H1 (cell line): ENCODE measurements at regions not wholly inside any gene's neighbourhood (a gene's known extent, or its start where the extent isn't known, plus 50 kb on each side); places are given as distances from the start of the nearest gene placed in this dataset.

Experiments
- CTCF ChIA-PET: fragments of 300-600 bp; sonication (Branson Sonifier 250); formaldehyde crosslinking; loops from one replicate; lab custom pipeline; 2021; ENCODE audit not compliant: partially characterized antibody; lab: Charles Lee
- POLR2A ChIA-PET: fragments of 300-600 bp; sonication (Branson Sonifier 250); formaldehyde crosslinking; loops from one replicate; lab custom pipeline; 2021; ENCODE audit warnings: inconsistent platforms; ENCODE audit not compliant: partially characterized antibody; lab: Charles Lee
- DNase-seq, 2 experiments: peaks; one replicate each; pipeline versions ENCODE4 v3.0.0 to v3.0.0-alpha.2; 2010 to 2022; ENCODE audit warnings: low spot score in 2 of 2, low read depth in 1 of 2, mixed read lengths in 1 of 2
- FAIRE-seq: peaks from 2 replicates; lab custom pipeline; 2011; peaks lifted over from hg19 to GRCh38; lab: Jason Lieb, UNC
- H2AFZ ChIP-seq: 2 replicates; pipeline ENCODE4 v1.8.1; 2012; ENCODE audit warnings: low read length, inconsistent platforms
- H2AK5ac ChIP-seq: 2 replicates; pipeline ENCODE4 v1.6.1; 2013; ENCODE audit warnings: low read depth, low read length
- H2BK120ac ChIP-seq: replicated peaks from 2 replicates; pipeline ENCODE3; 2013; ENCODE audit warnings: low read depth, low read length, inconsistent platforms
- H2BK12ac ChIP-seq: 2 replicates; pipeline ENCODE4 v1.6.1; 2013; ENCODE audit warnings: low read depth, low read length
- H2BK15ac ChIP-seq: 2 replicates; pipeline ENCODE4 v1.6.1; 2013; ENCODE audit warnings: low read length
- H2BK20ac ChIP-seq: 2 replicates; pipeline ENCODE4 v1.6.1; 2013; ENCODE audit warnings: low read length
- H2BK5ac ChIP-seq: 2 replicates; pipeline ENCODE4 v1.6.1; 2013; ENCODE audit warnings: low read depth, low read length
- H3K14ac ChIP-seq: 2 replicates; pipeline ENCODE4 v1.6.1; 2013; ENCODE audit warnings: inconsistent platforms; ENCODE audit not compliant: insufficient read length
- H3K18ac ChIP-seq: 2 replicates; pipeline ENCODE4 v1.6.1; 2013; ENCODE audit warnings: low read length; ENCODE audit errors: extremely low read depth
- H3K23ac ChIP-seq: 2 replicates; pipeline ENCODE4 v1.6.1; 2013; ENCODE audit warnings: inconsistent platforms; ENCODE audit not compliant: insufficient read length
- H3K23me2 ChIP-seq: 2 replicates; pipeline ENCODE4 v1.6.1; 2013; ENCODE audit warnings: low read depth, low read length
- H3K27ac ChIP-seq: 2 replicates; pipeline ENCODE4 v1.6.1; 2011; ENCODE audit warnings: low read depth, low read length, inconsistent platforms
- H3K27me3 ChIP-seq, 4 experiments: replicated peaks in 1 of 4; 1 replicate in 1 of 4; 2 replicates in 3 of 4; pipeline versions ENCODE4 v1.6.1 to v1.8.1; 2011 to 2013; ENCODE audit warnings: low read length in 3 of 4, mild to moderate bottlenecking in 3 of 4, inconsistent platforms in 2 of 4, mixed read lengths in 2 of 4, moderate library complexity in 1 of 4; ENCODE audit not compliant: control insufficient read depth in 3 of 4, insufficient read depth in 3 of 4; ENCODE audit errors: extremely low read depth in 1 of 4
- H3K36me3 ChIP-seq, 4 experiments: 2 replicates each; pipeline versions ENCODE4 v1.6.1 to v1.8.1; 2011 to 2013; ENCODE audit warnings: mild to moderate bottlenecking in 4 of 4, low read length in 3 of 4, moderate library complexity in 2 of 4, control low read depth in 1 of 4, inconsistent platforms in 1 of 4; ENCODE audit not compliant: insufficient read depth in 4 of 4, control insufficient read depth in 2 of 4
- H3K4ac ChIP-seq: replicated peaks from 2 replicates; pipeline ENCODE3; 2013; ENCODE audit warnings: low read length, low read depth, mixed read lengths, inconsistent platforms; ENCODE audit not compliant: insufficient read length
- H3K4me1 ChIP-seq, 4 experiments: replicated peaks in 1 of 4; 1 replicate in 1 of 4; 2 replicates in 3 of 4; pipeline versions ENCODE4 v1.6.1 to v1.8.1; 2011 to 2013; ENCODE audit warnings: low read length in 3 of 4, inconsistent platforms in 2 of 4, mixed read lengths in 1 of 4; ENCODE audit not compliant: insufficient read depth in 4 of 4, control insufficient read depth in 3 of 4
- H3K4me2 ChIP-seq, 2 experiments: 2 replicates each; pipeline versions ENCODE4 v1.6.1 to v1.8.1; 2011 to 2013; ENCODE audit warnings: low read depth in 2 of 2, low read length in 2 of 2, control low read depth in 1 of 2, inconsistent platforms in 1 of 2, mild to moderate bottlenecking in 1 of 2; ENCODE audit not compliant: insufficient read depth in 1 of 2
- H3K4me3 ChIP-seq, 4 experiments: fragments of 200-600, 300-600 bp in 1 of 4; sonication (generic), shearing (Covaris generic), sonication (Bioruptor Twin) in 1 of 4; 2 replicates each; pipeline versions ENCODE4 v1.5.1 to v1.8.1; 2011 to 2016; ENCODE audit warnings: low read length in 4 of 4, low read depth in 3 of 4, control low read depth in 2 of 4, inconsistent platforms in 2 of 4, mild to moderate bottlenecking in 2 of 4, mixed read lengths in 1 of 4, moderate library complexity in 1 of 4; ENCODE audit not compliant: insufficient read depth in 2 of 4; ENCODE audit errors: extremely low read depth in 1 of 4
- H3K56ac ChIP-seq: replicated peaks from 2 replicates; pipeline ENCODE3; 2013; ENCODE audit warnings: low read depth, mild to moderate bottlenecking, mixed read lengths, low read length, inconsistent platforms; ENCODE audit not compliant: insufficient read length
- H3K79me1 ChIP-seq: 2 replicates; pipeline ENCODE4 v1.6.1; 2013; ENCODE audit warnings: low read depth, low read length, control low read depth
- H3K79me2 ChIP-seq, 2 experiments: 2 replicates each; pipeline versions ENCODE4 v1.6.1 to v1.8.1; 2012 to 2013; ENCODE audit warnings: low read length in 2 of 2, mild to moderate bottlenecking in 2 of 2, inconsistent platforms in 1 of 2; ENCODE audit not compliant: insufficient read depth in 2 of 2, control insufficient read depth in 1 of 2
- H3K9ac ChIP-seq, 4 experiments: replicated peaks in 1 of 4; 1 replicate in 1 of 4; 2 replicates in 3 of 4; pipeline versions ENCODE4 v1.6.1 to v1.8.1; 2011 to 2013; ENCODE audit warnings: low read depth in 3 of 4, low read length in 3 of 4, control low read depth in 2 of 4, mild to moderate bottlenecking in 2 of 4, moderate library complexity in 2 of 4, inconsistent platforms in 1 of 4; ENCODE audit errors: extremely low read depth in 1 of 4
- H3K9me3 ChIP-seq, 2 experiments: 2 replicates each; pipeline versions ENCODE4 v1.6.1 to v1.8.1; 2012 to 2013; ENCODE audit warnings: mild to moderate bottlenecking in 2 of 2, moderate library complexity in 2 of 2, control low read depth in 1 of 2, inconsistent platforms in 1 of 2, low read depth in 1 of 2, low read length in 1 of 2, mixed read lengths in 1 of 2; ENCODE audit not compliant: insufficient read depth in 2 of 2
- H4K20me1 ChIP-seq, 2 experiments: replicated peaks in 1 of 2; 2 replicates each; pipeline versions ENCODE3 to v1.8.1; 2011 to 2013; ENCODE audit warnings: inconsistent platforms in 2 of 2, low read length in 2 of 2, mild to moderate bottlenecking in 1 of 2; ENCODE audit not compliant: insufficient read depth in 2 of 2, control insufficient read depth in 1 of 2
- H4K5ac ChIP-seq: 2 replicates; pipeline ENCODE4 v1.6.1; 2013; ENCODE audit warnings: low read length, low read depth, mixed read lengths, inconsistent platforms; ENCODE audit not compliant: insufficient read length
- H4K8ac ChIP-seq: 2 replicates; pipeline ENCODE4 v1.8.0; 2013; ENCODE audit warnings: mild to moderate bottlenecking, moderate library complexity, low read length, inconsistent platforms; ENCODE audit not compliant: insufficient read depth; ENCODE audit errors: extremely low read depth
- H4K91ac ChIP-seq: replicated peaks from 2 replicates; pipeline ENCODE3; 2013; ENCODE audit warnings: low read length, mixed read lengths, inconsistent platforms; ENCODE audit not compliant: insufficient read length
- CBX5 ChIP-seq: fragments of 300-800, 300-1000 bp; sonication (generic); IDR thresholded peaks from 2 replicates; pipeline ENCODE4 v1.7.1; 2016; ENCODE audit warnings: antibody characterized with exemption, low read length, low read depth
- EGR1 ChIP-seq: IDR thresholded peaks from 2 replicates; pipeline ENCODE4 v1.6.1; 2011; ENCODE audit warnings: low read depth, low read length, borderline replicate concordance
- NRF1 ChIP-seq: IDR thresholded peaks from 2 replicates; pipeline ENCODE4 v1.6.1; 2011; ENCODE audit warnings: mild to moderate bottlenecking, low read depth, low read length, improper control_type of control experiment
- SP1 ChIP-seq: IDR thresholded peaks from 2 replicates; pipeline ENCODE4 v1.6.1; 2011; ENCODE audit warnings: low read depth, low read length
- WGBS, 2 experiments: shearing (Covaris generic) in 1 of 2; methylation state at CpG; one replicate each; pipeline versions ENCODE4 v1.1.6 to v1.1.7; 2013 to 2015; ENCODE audit warnings: low lambda C conversion rate in 2 of 2, mixed read lengths in 2 of 2, inconsistent platforms in 1 of 2, low coverage in 1 of 2, missing lambda C conversion rate in 1 of 2; ENCODE audit not compliant: insufficient replicate concordance in 2 of 2, insufficient coverage in 1 of 2, insufficient read length in 1 of 2; ENCODE audit errors: extremely low coverage in 1 of 2, missing lambda C conversion rate in 1 of 2; 5-methylcytosine and 5-hydroxymethylcytosine counted together

GRCh38 chr6:105934708-105935107 lies 151.4 kb upstream of the PRDM1 start:
- Histone ChIP-seq H3K4me2 (no peak overlapping the region), H3K4ac (no peak overlapping the region), H3K4me3 (no peak overlapping the region), H4K91ac (no peak overlapping the region), H2AFZ (no peak overlapping the region), H3K9me3 (no peaks in the 10 kb centered on the region), H2BK5ac (no peak overlapping the region), H3K27me3 (no peaks in the 10 kb centered on the region), H3K36me3 (no peaks in the 10 kb centered on the region), H4K20me1 (no peaks in the 10 kb centered on the region), H2BK15ac (no peak overlapping the region), H3K18ac (no peak overlapping the region), H3K27ac (no peak overlapping the region), H4K5ac (no peak overlapping the region), H3K14ac (no peak overlapping the region), H2BK120ac (no peak overlapping the region), H3K9ac (no peak overlapping the region), H2BK12ac (no peak overlapping the region), H3K4me1 (no peaks in the 10 kb centered on the region), H3K23ac (no peak overlapping the region), H4K8ac (no peak overlapping the region), H3K56ac (no peak overlapping the region), H3K23me2 (no peaks in the 10 kb centered on the region), H2AK5ac (no peak overlapping the region), H3K79me1 (no peaks in the 10 kb centered on the region), H3K79me2 (no peaks in the 10 kb centered on the region), H2BK20ac (no peak overlapping the region)
- 84% methylated on average over 5 of the region's 5 CpGs; no CpG with 5 or more reads in 1 of the 2 experiments for WGBS, 2 experiments
- ChIA-PET CTCF (no interaction called here), POLR2A (no interaction called here)
- DNase-seq (no peak), FAIRE-seq (no peak)
- no peak for TF ChIP-seq EGR1
- TF ChIP-seq CBX5: no peak
- no peak for TF ChIP-seq SP1
- no peak for TF ChIP-seq NRF1
